ENCODE measurements at regions not wholly inside any gene's neighbourhood (a gene's known extent, or its start where the extent isn't known, plus 50 kb on each side); places are given as distances from the start of the nearest gene placed in this dataset.

DNA sequence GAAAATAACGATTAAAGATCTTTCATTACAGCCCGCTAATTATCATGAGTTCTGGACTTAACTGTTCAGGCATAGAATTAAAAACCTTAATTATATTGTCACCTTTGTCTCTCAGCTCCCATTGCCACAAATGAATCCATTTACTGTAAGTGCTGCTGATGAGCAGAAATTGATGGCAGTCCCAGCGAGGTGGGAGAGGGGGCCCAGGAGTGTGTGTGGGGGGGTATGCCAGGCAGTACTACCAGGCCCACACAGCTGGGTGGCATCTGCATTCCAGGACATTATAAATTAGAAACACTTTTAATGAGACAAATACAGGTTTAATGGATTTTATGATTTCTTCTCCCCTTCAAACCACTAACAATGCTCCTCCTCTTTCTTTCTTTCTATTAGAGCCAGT is 196.0 kb downstream of the MELK start:
- TF ChIP-seq SIN3A (IDR thresholded peaks at IDR 0.05; ENCODE audit: borderline replicate concordance, insufficient read depth, low read length) (no peak), POLR2AphosphoS5 (IDR thresholded peaks at IDR 0.05; ENCODE audit: low read depth, low read length) (no peak), TAF1 (IDR thresholded peaks at IDR 0.05; ENCODE audit: borderline replicate concordance, insufficient read depth, low read length) (no peak), FOXP2 (optimal IDR thresholded peaks at IDR 0.05; ENCODE audit: borderline replicate concordance, extremely low read depth, extremely low read length, insufficient read depth) (no peak)
- TF ChIP-seq, protein P1, sequence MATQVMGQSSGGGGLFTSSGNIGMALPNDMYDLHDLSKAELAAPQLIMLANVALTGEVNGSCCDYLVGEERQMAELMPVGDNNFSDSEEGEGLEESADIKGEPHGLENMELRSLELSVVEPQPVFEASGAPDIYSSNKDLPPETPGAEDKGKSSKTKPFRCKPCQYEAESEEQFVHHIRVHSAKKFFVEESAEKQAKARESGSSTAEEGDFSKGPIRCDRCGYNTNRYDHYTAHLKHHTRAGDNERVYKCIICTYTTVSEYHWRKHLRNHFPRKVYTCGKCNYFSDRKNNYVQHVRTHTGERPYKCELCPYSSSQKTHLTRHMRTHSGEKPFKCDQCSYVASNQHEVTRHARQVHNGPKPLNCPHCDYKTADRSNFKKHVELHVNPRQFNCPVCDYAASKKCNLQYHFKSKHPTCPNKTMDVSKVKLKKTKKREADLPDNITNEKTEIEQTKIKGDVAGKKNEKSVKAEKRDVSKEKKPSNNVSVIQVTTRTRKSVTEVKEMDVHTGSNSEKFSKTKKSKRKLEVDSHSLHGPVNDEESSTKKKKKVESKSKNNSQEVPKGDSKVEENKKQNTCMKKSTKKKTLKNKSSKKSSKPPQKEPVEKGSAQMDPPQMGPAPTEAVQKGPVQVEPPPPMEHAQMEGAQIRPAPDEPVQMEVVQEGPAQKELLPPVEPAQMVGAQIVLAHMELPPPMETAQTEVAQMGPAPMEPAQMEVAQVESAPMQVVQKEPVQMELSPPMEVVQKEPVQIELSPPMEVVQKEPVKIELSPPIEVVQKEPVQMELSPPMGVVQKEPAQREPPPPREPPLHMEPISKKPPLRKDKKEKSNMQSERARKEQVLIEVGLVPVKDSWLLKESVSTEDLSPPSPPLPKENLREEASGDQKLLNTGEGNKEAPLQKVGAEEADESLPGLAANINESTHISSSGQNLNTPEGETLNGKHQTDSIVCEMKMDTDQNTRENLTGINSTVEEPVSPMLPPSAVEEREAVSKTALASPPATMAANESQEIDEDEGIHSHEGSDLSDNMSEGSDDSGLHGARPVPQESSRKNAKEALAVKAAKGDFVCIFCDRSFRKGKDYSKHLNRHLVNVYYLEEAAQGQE (IDR thresholded peaks at IDR 0.05; ENCODE audit: insufficient read depth in 1 of 2, low read depth in 2 of 2, low read length in 2 of 2), result no peak

DNA sequence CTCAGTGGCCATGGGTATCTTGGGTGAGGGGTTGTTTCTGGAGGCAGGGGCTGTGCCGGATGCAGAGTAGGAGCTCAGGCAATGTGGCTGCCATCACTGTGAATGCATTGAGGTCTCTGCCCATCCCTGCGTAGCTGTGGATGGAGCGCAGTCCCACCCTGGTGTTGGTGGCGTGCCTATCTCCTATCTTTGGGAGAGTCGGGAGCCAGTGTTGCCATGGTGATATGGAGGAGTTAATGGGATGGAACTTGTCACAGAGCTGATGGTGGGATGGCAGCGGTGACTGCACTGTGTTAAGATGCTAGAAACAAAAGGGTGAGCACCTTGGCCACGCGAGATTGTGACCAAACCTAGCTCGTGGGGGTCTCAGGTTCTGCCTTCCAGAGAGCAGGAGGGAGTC is 197.3 kb downstream of the MELK start:
- no peak for TF ChIP-seq POLR2AphosphoS5 (IDR thresholded peaks at IDR 0.05; ENCODE audit: low read depth, low read length)
- no peak for TF ChIP-seq TAF1 (IDR thresholded peaks at IDR 0.05; ENCODE audit: borderline replicate concordance, insufficient read depth, low read length)
- TF ChIP-seq FOXP2 (optimal IDR thresholded peaks at IDR 0.05; ENCODE audit: borderline replicate concordance, extremely low read depth, extremely low read length, insufficient read depth), result no peak
- TF ChIP-seq, protein P1 (IDR thresholded peaks at IDR 0.05; ENCODE audit: insufficient read depth in 1 of 2, low read depth in 2 of 2, low read length in 2 of 2), result no peak
- TF ChIP-seq SIN3A (IDR thresholded peaks at IDR 0.05; ENCODE audit: borderline replicate concordance, insufficient read depth, low read length), result no peak

DNA sequence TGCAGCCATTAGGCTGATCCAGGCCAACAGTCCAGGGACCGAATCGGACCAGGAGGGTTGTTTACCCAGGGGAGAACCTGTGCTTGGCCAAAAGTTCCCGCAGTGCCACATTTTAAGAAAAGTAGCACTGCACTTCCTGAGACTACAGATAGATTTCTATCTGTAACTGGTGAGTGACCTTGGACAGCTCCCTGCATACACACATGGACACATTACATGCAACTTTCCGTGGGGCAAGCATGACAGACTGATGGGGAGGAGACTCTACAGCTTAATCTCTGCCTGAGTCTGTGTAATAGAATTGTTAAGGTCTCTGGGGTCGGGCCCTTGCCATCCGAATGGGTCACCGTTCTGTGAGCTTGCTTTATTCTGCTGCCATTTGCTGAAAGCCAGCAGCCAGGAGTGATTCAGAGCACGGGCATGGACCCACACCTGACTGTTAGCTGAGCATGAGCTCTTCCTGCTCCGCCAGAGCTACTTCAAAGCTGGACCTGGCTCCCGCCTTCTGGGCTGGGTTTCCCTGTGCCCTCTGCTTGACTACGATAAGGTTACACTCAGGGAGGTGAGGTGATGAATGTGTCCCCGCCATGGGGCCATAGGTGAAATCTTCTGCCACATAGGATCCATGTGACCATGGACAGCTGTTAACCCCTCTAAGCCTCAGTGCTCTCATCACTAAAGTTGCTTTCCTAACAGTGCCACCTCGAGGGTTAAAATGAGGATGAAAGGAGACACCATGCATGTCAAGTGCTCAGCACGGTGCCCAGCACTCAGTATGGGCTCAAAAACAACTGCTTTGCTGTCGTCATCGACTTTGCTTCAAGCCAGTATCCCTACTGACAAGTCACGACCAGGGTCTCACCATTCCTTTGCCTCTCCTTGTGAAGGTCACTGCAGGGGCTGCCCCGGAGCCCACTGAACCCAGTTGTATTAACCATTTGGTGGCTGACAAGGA is 200.0 kb downstream of the MELK start:
- TF ChIP-seq, protein P1 (IDR thresholded peaks at IDR 0.05; ENCODE audit: insufficient read depth in 1 of 2, low read depth in 2 of 2, low read length in 2 of 2), result peak; percentile 78 to 94
- TF ChIP-seq SIN3A (IDR thresholded peaks at IDR 0.05; ENCODE audit: borderline replicate concordance, insufficient read depth, low read length), result no peak

DNA sequence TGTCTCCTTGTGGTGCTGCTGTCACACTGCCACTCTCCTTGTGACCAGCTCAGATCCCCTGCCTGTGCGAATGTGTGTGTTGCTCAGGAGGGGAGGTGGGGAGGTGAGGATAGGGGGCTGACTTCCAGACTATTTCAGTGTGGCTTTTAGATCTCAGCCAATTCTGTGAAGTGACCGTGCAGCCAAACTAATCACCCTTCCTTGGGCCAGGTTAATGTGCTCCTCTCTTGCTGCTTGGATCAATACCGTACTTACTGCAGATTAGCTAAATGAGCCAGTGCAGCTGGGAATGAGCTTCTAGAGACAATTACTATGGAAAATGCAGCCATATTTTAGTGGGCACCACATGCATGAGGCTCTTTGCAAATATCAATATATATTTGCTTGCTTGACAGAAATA is 206.0 kb downstream of the MELK start:
- TF ChIP-seq, protein P1 (IDR thresholded peaks at IDR 0.05; ENCODE audit: insufficient read depth in 1 of 2, low read depth in 2 of 2, low read length in 2 of 2), result no peak
- TF ChIP-seq POLR2AphosphoS5 (IDR thresholded peaks at IDR 0.05; ENCODE audit: low read depth, low read length) (no peak), TAF1 (IDR thresholded peaks at IDR 0.05; ENCODE audit: borderline replicate concordance, insufficient read depth, low read length) (no peak), FOXP2 (optimal IDR thresholded peaks at IDR 0.05; ENCODE audit: borderline replicate concordance, extremely low read depth, extremely low read length, insufficient read depth) (no peak), SIN3A (IDR thresholded peaks at IDR 0.05; ENCODE audit: borderline replicate concordance, insufficient read depth, low read length) (no peak)

All from PFSK-1 (cell line).